ENCODE measurements at regions not wholly inside any gene's neighbourhood (a gene's known extent, or its start where the extent isn't known, plus 50 kb on each side); places are given as distances from the start of the nearest gene placed in this dataset.

GRCh38 chr1:30106125-30106524 lies 617.3 kb downstream of the MATN1 start:
- TF ChIP-seq FOXA1 (IDR thresholded peaks at IDR 0.05) (no peak), CTCF (IDR thresholded peaks at IDR 0.05; ENCODE audit: low read depth, low read length, missing input control) (peak; percentile 39), GABPA (IDR thresholded peaks at IDR 0.05 in 1 of 2, conservative IDR thresholded peaks at IDR 0.05 in 1 of 2) (no peak), RAD21 (IDR thresholded peaks at IDR 0.05) (peak in 1 of 2 donors; percentile 65), EGR1 (IDR thresholded peaks at IDR 0.05; ENCODE audit: low read depth in 2 of 2) (no peak)
- Histone ChIP-seq H3K36me3 (ENCODE audit: control insufficient read depth in 4 of 4, insufficient read depth in 3 of 4, low read depth in 1 of 4, low read length in 3 of 4) (no peaks in the 10 kb centered on the region), H3K4me3 (ENCODE audit: low read depth in 1 of 3, low read length in 3 of 3) (no peak overlapping the region), H3K9me3 (ENCODE audit: control insufficient read depth in 4 of 4, low read length in 3 of 4) (no peaks in the 10 kb centered on the region), H3K27ac (ENCODE audit: low read depth in 1 of 2, low read length in 2 of 2) (no peak overlapping the region), H3K27me3 (ENCODE audit: control insufficient read depth in 4 of 4, insufficient read depth in 4 of 4, low read length in 3 of 4) (peaks cover 0 to 11% (median 6%) of the 10 kb centered on the region in 4 donors), H3K9ac (ENCODE audit: low read depth in 1 of 2, low read length in 2 of 2) (no peak overlapping the region), H3K4me1 (ENCODE audit: control insufficient read depth in 4 of 4, insufficient read depth in 4 of 4, low read length in 3 of 4) (no peaks in the 10 kb centered on the region)
- WGBS, result 26% methylated on average over 8 of the region's 8 CpGs
- DNase-seq (ENCODE audit: low spot score), result peak; percentile 48

- DNase-seq (ENCODE audit: low spot score), result no peak
- Histone ChIP-seq H3K4me3 (ENCODE audit: low read depth in 1 of 3, low read length in 3 of 3) (no peak overlapping the region), H3K4me1 (ENCODE audit: control insufficient read depth in 4 of 4, insufficient read depth in 4 of 4, low read length in 3 of 4) (no peaks in the 10 kb centered on the region), H3K9ac (ENCODE audit: low read depth in 1 of 2, low read length in 2 of 2) (no peak overlapping the region), H3K27me3 (ENCODE audit: control insufficient read depth in 4 of 4, insufficient read depth in 4 of 4, low read length in 3 of 4) (peaks cover 0 to 10% (median 3%) of the 10 kb centered on the region in 4 donors), H3K27ac (ENCODE audit: low read depth in 1 of 2, low read length in 2 of 2) (no peak overlapping the region), H3K36me3 (ENCODE audit: control insufficient read depth in 4 of 4, insufficient read depth in 3 of 4, low read depth in 1 of 4, low read length in 3 of 4) (no peaks in the 10 kb centered on the region), H3K9me3 (ENCODE audit: control insufficient read depth in 4 of 4, low read length in 3 of 4) (no peaks in the 10 kb centered on the region)
- TF ChIP-seq YY1 (IDR thresholded peaks at IDR 0.05) (no peak), RAD21 (IDR thresholded peaks at IDR 0.05) (no peak), MAX (IDR thresholded peaks at IDR 0.05) (no peak), JUND (IDR thresholded peaks at IDR 0.05) (no peak), FOXA2 (IDR thresholded peaks at IDR 0.05) (no peak)
- WGBS, result 77% methylated on average over 4 of the region's 4 CpGs
Observed at GRCh38 chr1:30104551-30104950, 618.8 kb downstream of the MATN1 start.

- 48% methylated on average over 14 of the region's 14 CpGs for WGBS
- peaks cover 0 to 7% (median 3%) of the 10 kb centered on the region in 4 donors for H3K27me3 ChIP-seq (ENCODE audit: control insufficient read depth in 4 of 4, insufficient read depth in 4 of 4, low read length in 3 of 4)
Observed at GRCh38 chr1:30103708-30104411, 619.5 kb downstream of the MATN1 start.

GRCh38 chr1:30102605-30103004 lies 620.8 kb downstream of the MATN1 start:
- DNase-seq (ENCODE audit: low spot score), result no peak
- Histone ChIP-seq H3K4me3 (ENCODE audit: low read depth in 1 of 3, low read length in 3 of 3) (no peak overlapping the region), H3K36me3 (ENCODE audit: control insufficient read depth in 4 of 4, insufficient read depth in 3 of 4, low read depth in 1 of 4, low read length in 3 of 4) (no peaks in the 10 kb centered on the region), H3K9ac (ENCODE audit: low read depth in 1 of 2, low read length in 2 of 2) (no peak overlapping the region), H3K27me3 (ENCODE audit: control insufficient read depth in 4 of 4, insufficient read depth in 4 of 4, low read length in 3 of 4) (peaks cover 0 to 5% (median 3%) of the 10 kb centered on the region in 4 donors), H3K27ac (ENCODE audit: low read depth in 1 of 2, low read length in 2 of 2) (no peak overlapping the region), H3K4me1 (ENCODE audit: control insufficient read depth in 4 of 4, insufficient read depth in 4 of 4, low read length in 3 of 4) (no peaks in the 10 kb centered on the region), H3K9me3 (ENCODE audit: control insufficient read depth in 4 of 4, low read length in 3 of 4) (no peaks in the 10 kb centered on the region)
- 89% methylated on average over 7 of the region's 7 CpGs for WGBS
- TF ChIP-seq FOXA2 (IDR thresholded peaks at IDR 0.05), result no peak
- no peak for TF ChIP-seq ZBTB33 (IDR thresholded peaks at IDR 0.05)
- no peak for TF ChIP-seq EGR1 (IDR thresholded peaks at IDR 0.05; ENCODE audit: low read depth in 2 of 2)
- no peak for TF ChIP-seq CTCF (IDR thresholded peaks at IDR 0.05; ENCODE audit: low read depth, low read length, missing input control)
- no peak for TF ChIP-seq RXRA (IDR thresholded peaks at IDR 0.05)
- no peak for TF ChIP-seq HNF4A (conservative IDR thresholded peaks at IDR 0.05)
- no peak for TF ChIP-seq RAD21 (IDR thresholded peaks at IDR 0.05)
- TF ChIP-seq ATF3 (IDR thresholded peaks at IDR 0.05), result no peak
- no peak for TF ChIP-seq YY1 (IDR thresholded peaks at IDR 0.05)
- TF ChIP-seq HNF4G (IDR thresholded peaks at IDR 0.05), result no peak
- TF ChIP-seq GABPA (IDR thresholded peaks at IDR 0.05 in 1 of 2, conservative IDR thresholded peaks at IDR 0.05 in 1 of 2), result no peak

More at GRCh38 chr1:30103708-30104411, 619.5 kb downstream of the MATN1 start:
- no peaks in the 10 kb centered on the region for H3K9me3 ChIP-seq (ENCODE audit: control insufficient read depth in 4 of 4, low read length in 3 of 4)
- H3K4me1 ChIP-seq (ENCODE audit: control insufficient read depth in 4 of 4, insufficient read depth in 4 of 4, low read length in 3 of 4), result no peaks in the 10 kb centered on the region
- H3K27ac ChIP-seq (ENCODE audit: low read depth in 1 of 2, low read length in 2 of 2), result no peak overlapping the region
- DNase-seq (ENCODE audit: low spot score), result no peak
- no peak for TF ChIP-seq GABPA (IDR thresholded peaks at IDR 0.05 in 1 of 2, conservative IDR thresholded peaks at IDR 0.05 in 1 of 2)
- TF ChIP-seq SP1 (IDR thresholded peaks at IDR 0.05), result no peak
- no peak for TF ChIP-seq HNF4G (IDR thresholded peaks at IDR 0.05)
- H3K4me3 ChIP-seq (ENCODE audit: low read depth in 1 of 3, low read length in 3 of 3), result no peak overlapping the region
- H3K36me3 ChIP-seq (ENCODE audit: control insufficient read depth in 4 of 4, insufficient read depth in 3 of 4, low read depth in 1 of 4, low read length in 3 of 4), result no peaks in the 10 kb centered on the region
- H3K9ac ChIP-seq (ENCODE audit: low read depth in 1 of 2, low read length in 2 of 2), result no peak overlapping the region
